HG03460 (cell line): ENCODE measurements at regions not wholly inside any gene's neighbourhood (a gene's known extent, or its start where the extent isn't known, plus 50 kb on each side); places are given as distances from the start of the nearest gene placed in this dataset.
A peak's percentile ranks its signal among the peaks of the same experiment; 100 is the strongest.
"Not testable (repeated sequence)": the region's sequence is repeated elsewhere in the genome, so short reads cannot be mapped to it uniquely, and the experiment has no call there.

ENCODE experiments used
- ATAC-seq: cut with Tn5 transposase; IDR thresholded peaks from one replicate; pipeline ENCODE4 v1.9.1; 2021; ENCODE audit not compliant: unreplicated experiment

- ATAC-seq, result not testable (repeated sequence)
Observed at GRCh38 chr5:82714732-82715131, 362.5 kb downstream of the TMEM167A start.

DNA sequence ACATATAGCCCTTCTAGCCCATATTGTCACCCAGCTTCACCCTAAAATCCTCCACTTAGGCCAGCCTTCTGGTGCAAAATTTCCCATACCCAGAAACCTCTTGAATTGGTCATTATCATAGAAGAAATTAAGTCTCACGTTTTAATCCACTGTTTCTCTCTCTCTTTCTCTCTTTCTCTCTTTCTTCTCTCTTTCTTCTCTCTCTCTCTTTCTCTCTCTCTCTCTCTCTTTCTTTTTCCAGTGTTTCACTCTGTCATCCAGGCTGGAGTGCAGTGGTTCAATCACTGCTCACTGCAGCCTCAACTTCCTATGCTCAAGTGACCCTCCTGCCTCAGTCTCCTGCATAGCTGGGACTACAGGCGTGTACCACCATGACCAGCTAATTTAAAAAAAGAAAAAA lies 363.4 kb downstream of the TMEM167A start:
- ATAC-seq, result no peak

DNA sequence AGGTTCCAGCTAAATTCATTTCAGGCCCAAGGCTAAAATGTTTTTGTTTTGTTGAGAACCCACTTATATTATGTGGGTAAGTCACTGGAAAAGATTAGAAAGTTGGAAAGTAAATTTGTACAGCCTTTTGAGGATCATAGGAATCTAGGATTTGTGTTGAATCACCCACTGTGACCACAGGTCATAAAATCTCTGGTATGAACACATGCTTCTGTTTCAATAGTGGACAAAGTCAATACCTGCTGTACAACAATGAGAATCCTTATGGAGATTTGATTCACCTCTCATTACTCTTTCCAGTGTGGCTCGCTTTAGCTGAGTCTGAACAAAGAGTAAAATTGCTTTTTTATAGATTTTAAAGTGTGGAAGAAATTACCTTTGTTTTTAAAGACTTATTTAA lies 369.5 kb downstream of the TMEM167A start:
- no peak for ATAC-seq

DNA sequence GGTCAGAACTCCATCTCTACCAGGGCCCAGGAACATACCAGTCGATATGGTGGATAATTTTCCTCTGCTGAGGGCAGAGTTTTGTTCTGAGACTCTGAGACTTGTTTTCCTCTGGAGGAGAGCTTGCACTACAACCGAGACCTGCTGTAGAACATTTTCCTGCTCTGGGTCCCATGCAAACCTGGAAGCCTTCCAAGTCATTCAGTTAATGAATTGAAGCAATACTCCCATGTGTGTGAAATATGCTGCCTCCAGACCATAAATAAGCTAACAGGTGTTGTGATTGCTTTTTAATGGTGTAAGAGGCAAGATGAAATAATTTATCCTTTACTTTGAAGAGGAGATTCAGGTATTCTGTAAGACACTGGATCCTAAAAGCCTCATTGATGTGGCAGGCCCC lies 372.8 kb downstream of the TMEM167A start:
- no peak for ATAC-seq

DNA sequence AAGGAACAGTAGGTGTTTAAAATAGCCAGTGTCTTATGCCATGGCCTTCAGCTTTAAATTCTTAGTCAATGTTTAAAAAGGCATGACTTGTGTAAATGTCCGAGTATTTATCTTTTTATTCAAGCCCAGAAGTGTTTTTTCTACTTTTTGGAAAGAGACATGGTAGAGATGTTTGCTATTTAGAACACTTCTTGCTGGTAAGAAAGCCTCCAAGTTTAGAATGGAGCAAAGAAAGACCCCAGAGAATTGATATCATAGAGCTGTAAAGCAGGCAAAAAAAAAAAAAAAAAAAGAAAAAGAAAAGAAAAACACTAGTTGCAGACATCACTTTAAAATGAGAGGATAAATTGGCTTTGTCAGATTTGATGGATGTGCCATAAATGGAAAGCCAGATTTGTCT lies 375.1 kb downstream of the TMEM167A start:
- ATAC-seq, result no peak

- no peak for ATAC-seq
Observed at GRCh38 chr5:82699737-82700136, 377.5 kb downstream of the TMEM167A start.

DNA sequence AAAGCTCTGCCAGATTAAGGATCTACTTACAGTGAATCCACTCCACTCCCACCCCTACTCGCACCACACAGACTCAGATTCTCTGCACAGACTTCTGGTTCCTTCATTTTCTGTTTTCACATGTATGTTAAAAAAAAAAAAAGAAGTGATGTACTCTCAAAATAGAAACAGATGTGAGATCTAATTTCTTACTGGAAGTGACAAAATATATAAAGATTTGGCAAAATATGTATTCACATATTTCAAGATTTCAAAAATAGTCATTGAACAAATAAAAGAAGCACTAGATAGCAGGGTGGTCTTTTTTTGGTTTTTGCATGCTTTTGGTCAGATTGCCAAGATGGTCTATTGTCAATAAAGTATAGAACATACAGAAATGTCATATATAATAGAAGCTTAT lies 379.2 kb downstream of the TMEM167A start:
- no peak for ATAC-seq

DNA sequence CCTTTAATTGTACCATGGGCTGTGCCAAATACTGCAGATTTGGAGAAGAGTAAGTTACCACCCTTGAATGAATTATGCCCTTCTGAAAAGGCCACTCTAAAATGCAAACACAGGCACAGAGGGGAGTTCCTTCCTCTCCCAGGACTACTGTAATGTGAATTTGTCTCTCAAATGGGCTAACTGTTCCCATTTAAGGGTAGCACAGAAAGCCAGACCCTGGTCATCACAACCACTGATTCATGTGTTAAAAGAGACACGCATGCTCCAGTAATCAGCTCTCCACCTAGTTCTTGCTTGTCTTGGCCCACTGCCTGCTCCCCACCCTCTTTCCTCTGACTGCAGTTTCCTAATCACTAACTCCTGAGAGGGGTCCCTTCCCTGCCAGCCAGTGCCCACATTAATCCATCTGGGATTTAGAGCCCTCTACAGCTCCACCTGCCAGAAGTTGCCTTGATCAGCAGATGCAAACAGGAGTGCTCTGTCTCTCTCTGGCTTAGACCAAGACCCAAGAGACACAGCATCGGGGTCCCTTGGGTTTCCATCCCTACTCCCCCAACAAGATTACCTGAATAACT lies 382.4 kb downstream of the TMEM167A start:
- ATAC-seq, result no peak

GRCh38 chr5:82692826-82693225 lies 384.4 kb downstream of the TMEM167A start:
- ATAC-seq, result no peak

- no peak for ATAC-seq
Observed at GRCh38 chr5:82684659-82685058, 392.5 kb downstream of the TMEM167A start.

- ATAC-seq, result no peak
Observed at GRCh38 chr5:82684165-82684564, 393.0 kb downstream of the TMEM167A start.

GRCh38 chr5:82679660-82680059 lies 397.5 kb downstream of the TMEM167A start:
- no peak for ATAC-seq

- peak; percentile 80 for ATAC-seq
Observed at GRCh38 chr5:82676661-82677060, 398.5 kb upstream of the RPS23 start.

DNA sequence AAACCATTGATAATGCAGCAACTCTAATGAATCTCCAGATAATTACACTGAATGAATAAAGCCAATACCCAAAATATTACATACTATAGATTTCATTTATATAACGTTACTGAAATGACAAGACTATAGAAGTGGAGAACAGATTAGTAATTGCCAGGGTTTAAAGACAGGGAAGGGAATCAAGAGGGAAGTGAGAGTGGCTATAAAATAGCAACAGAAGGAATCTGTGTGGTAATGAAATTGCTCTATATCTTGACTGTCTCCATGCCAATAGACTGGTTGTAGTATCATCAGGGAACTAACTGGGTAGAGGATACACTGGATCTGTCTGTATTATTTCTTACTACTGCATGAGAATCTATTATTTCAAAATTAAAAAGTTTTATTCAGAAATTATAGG lies 396.5 kb upstream of the RPS23 start:
- no peak for ATAC-seq

DNA sequence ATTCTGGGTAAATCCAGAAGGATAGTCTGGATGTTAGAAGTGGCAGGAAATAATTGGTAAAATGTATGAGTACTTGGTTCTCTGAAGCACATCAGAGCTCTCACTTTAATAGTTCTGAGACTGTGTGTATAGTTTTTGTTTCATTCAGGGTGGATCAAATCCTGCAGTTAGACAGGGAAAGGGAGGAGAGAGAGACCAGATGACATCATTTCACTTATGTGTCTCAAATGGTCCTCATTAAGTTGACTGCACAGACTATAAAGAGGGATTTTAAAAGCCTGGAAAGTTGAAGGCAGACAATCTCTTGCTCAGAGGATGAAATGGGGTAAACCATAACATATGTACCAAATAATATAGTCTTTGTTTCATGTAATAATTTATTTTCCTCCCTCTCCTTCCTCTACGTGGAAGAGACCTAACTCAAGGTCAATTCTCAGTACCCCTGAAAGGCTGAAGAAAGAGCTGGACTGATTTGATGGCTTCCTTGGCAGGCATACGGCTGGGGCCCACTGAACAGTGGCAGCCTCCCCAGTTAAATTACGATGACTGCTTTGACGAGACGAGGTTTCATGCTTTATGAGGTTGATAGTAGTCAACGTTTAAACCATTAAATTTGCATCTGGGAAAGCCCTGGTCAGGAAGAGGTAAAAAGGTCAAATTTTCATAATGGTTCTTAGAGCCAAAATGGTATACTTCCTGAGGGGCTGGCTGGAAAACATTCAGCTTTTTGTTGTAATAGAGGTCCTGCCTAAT lies 395.1 kb upstream of the RPS23 start:
- no peak for ATAC-seq

DNA sequence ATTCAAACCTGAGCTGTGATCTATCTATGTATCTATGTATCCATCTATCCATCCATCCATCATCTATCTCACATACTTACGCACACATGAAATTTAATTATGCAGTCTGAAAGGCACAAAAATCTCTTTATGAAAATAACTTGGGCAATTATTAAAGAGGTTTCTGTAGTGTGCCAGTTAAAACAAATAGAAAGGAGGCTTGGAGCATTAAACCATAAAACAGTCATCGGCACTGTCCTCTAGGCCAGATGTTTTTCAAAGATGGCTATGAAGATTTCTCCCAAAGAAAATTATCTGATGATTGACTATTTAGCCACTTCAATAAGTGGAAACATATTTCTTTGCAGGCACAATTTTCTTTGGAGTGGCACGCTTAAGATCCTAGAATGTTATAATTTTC lies 392.5 kb upstream of the RPS23 start:
- no peak for ATAC-seq

GRCh38 chr5:82669720-82670119 lies 391.6 kb upstream of the RPS23 start:
- ATAC-seq, result no peak

GRCh38 chr5:82666312-82666711 lies 388.2 kb upstream of the RPS23 start:
- ATAC-seq, result no peak

DNA sequence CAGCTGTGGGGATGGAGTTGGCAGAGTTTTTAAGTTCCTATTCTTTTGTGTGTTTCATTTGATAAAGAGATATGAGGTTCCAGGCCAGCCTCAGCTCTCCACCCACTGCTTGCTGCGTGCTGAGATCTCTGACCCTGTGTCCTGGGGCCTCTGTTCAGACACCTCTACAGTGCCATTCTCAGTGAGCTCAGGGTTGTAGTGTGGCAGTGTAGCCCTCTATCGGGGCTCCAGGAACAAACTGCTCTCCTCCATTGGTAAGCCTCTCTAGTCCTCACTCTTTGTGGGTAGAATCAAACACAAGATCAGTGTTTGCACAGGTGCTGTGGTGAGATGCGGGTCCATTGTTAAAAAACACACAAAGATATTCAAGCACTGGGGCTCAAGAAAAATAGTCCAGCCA lies 386.6 kb upstream of the RPS23 start:
- no peak for ATAC-seq

DNA sequence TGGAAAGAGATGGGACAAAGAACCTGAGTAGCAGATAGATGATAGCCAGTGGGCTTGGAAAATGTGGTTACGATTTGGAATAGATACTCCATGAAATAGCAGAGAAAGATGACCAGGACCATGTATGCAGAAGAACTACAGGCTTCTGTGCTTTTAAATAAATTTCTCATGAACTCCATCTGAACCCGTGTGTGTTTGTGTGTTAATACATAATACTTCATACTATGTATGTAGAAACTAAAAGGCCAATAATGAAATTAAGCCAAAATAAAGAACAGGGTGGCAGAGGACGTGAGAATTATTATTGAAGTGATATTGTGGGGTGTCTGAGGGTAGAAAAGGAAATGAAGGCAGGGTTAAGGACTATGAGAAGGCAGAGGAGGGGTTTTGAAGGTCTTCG lies 385.1 kb upstream of the RPS23 start:
- ATAC-seq, result no peak

GRCh38 chr5:82662340-82662739 lies 384.2 kb upstream of the RPS23 start:
- no peak for ATAC-seq

DNA sequence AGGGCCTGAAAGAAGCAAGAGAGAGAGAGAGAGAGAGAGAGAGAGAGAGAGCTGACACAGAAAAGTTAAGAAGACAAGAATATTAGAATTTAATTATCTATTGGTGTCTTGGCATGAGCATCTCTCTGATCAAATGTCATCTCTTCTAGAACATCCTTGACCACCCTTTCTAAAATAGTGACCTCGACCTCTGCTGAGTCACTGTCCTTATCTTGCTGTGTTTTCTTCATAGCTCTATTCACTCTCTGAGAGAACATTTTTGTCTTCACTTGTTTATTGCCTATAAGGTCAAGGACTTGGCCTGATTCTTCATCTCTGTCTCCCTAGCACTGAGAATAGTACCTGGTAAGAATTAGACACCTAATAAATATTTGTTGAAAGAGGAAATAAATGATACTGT lies 383.8 kb upstream of the RPS23 start:
- no peak for ATAC-seq

DNA sequence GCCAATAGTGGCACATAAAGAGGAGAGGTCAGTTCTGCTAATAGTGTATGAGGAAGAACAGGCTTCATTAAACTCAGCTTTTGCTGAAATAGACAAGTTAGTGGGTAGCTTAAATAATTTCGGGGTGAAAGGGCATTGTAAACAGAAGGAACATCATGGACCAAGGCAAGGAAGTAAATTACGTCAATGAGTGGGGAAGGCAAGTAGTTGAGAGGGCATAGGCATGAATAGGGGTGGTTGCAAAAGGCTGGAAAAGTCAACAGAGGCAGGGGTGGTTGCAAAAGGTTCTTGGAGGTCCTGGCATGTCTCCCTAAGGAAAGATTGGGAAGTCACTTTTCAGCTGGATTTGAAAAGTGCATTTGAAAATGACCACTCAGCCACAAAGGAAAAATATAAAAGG lies 383.3 kb upstream of the RPS23 start:
- no peak for ATAC-seq
